ENCODE measurements at regions not wholly inside any gene's neighbourhood (a gene's known extent, or its start where the extent isn't known, plus 50 kb on each side); places are given as distances from the start of the nearest gene placed in this dataset.
"Not testable (repeated sequence)": the region's sequence is repeated elsewhere in the genome, so short reads cannot be mapped to it uniquely, and the experiment has no call there.

GRCh38 chr13:79196843-79197242 is 209.2 kb downstream of the RBM26 start:
- Histone ChIP-seq H3K36me3 (ENCODE audit: insufficient read depth, low read length) (no peaks in the 10 kb centered on the region), H3K9ac (ENCODE audit: insufficient read length) (no peak overlapping the region), H3K27ac (no peak overlapping the region), H3K9me3 (ENCODE audit: low read depth, low read length) (no peaks in the 10 kb centered on the region), H3K4me3 (no peak overlapping the region)
- no peak for DNase-seq (ENCODE audit: low read depth, low spot score)
- TF ChIP-seq EZH2 (IDR thresholded peaks at IDR 0.05) (no peak), POLR2AphosphoS5 (IDR thresholded peaks at IDR 0.05; ENCODE audit: borderline replicate concordance, low read depth, low read length) (no peak), FOXP2 (optimal IDR thresholded peaks at IDR 0.05; ENCODE audit: control extremely low read depth, extremely low read length, insufficient read depth) (no peak)

- TF ChIP-seq FOXP2 (optimal IDR thresholded peaks at IDR 0.05; ENCODE audit: control extremely low read depth, extremely low read length, insufficient read depth) (no peak), POLR2AphosphoS5 (IDR thresholded peaks at IDR 0.05; ENCODE audit: borderline replicate concordance, low read depth, low read length) (no peak), EZH2 (IDR thresholded peaks at IDR 0.05) (no peak)
- H3K27ac ChIP-seq = no peak overlapping the region
- H3K4me3 ChIP-seq = no peak overlapping the region
- H3K9ac ChIP-seq (ENCODE audit: insufficient read length) = no peak overlapping the region
- H3K9me3 ChIP-seq (ENCODE audit: low read depth, low read length) = no peaks in the 10 kb centered on the region
- DNase-seq (ENCODE audit: low read depth, low spot score) = no peak
- no peaks in the 10 kb centered on the region for H3K36me3 ChIP-seq (ENCODE audit: insufficient read depth, low read length)
Measured at GRCh38 chr13:79196366-79196765, 209.7 kb downstream of the RBM26 start.

GRCh38 chr13:79194727-79195126 is 211.3 kb downstream of the RBM26 start:
- DNase-seq (ENCODE audit: low read depth, low spot score) = no peak
- Histone ChIP-seq H3K27ac (no peak overlapping the region), H3K9ac (ENCODE audit: insufficient read length) (no peak overlapping the region), H3K36me3 (ENCODE audit: insufficient read depth, low read length) (no peaks in the 10 kb centered on the region), H3K9me3 (ENCODE audit: low read depth, low read length) (no peaks in the 10 kb centered on the region), H3K4me3 (no peak overlapping the region)
- TF ChIP-seq FOXP2 (optimal IDR thresholded peaks at IDR 0.05; ENCODE audit: control extremely low read depth, extremely low read length, insufficient read depth) = no peak
- no peak for TF ChIP-seq EZH2 (IDR thresholded peaks at IDR 0.05)

- Histone ChIP-seq H3K4me3 (no peak overlapping the region), H3K36me3 (ENCODE audit: insufficient read depth, low read length) (no peaks in the 10 kb centered on the region), H3K9me3 (ENCODE audit: low read depth, low read length) (no peaks in the 10 kb centered on the region), H3K9ac (ENCODE audit: insufficient read length) (no peak overlapping the region), H3K27ac (no peak overlapping the region)
- TF ChIP-seq EZH2 (IDR thresholded peaks at IDR 0.05) = no peak
- TF ChIP-seq FOXP2 (optimal IDR thresholded peaks at IDR 0.05; ENCODE audit: control extremely low read depth, extremely low read length, insufficient read depth) = no peak
- TF ChIP-seq POLR2AphosphoS5 (IDR thresholded peaks at IDR 0.05; ENCODE audit: borderline replicate concordance, low read depth, low read length) = no peak
- DNase-seq (ENCODE audit: low read depth, low spot score) = no peak
Measured at GRCh38 chr13:79194272-79194671, 211.8 kb downstream of the RBM26 start.

- Histone ChIP-seq H3K36me3 (ENCODE audit: insufficient read depth, low read length) (no peaks in the 10 kb centered on the region), H3K4me3 (no peak overlapping the region), H3K9ac (ENCODE audit: insufficient read length) (no peak overlapping the region), H3K27ac (no peak overlapping the region), H3K9me3 (ENCODE audit: low read depth, low read length) (no peaks in the 10 kb centered on the region)
- no peak for DNase-seq (ENCODE audit: low read depth, low spot score)
- TF ChIP-seq EZH2 (IDR thresholded peaks at IDR 0.05) (no peak), POLR2AphosphoS5 (IDR thresholded peaks at IDR 0.05; ENCODE audit: borderline replicate concordance, low read depth, low read length) (no peak), FOXP2 (optimal IDR thresholded peaks at IDR 0.05; ENCODE audit: control extremely low read depth, extremely low read length, insufficient read depth) (no peak)
Measured at GRCh38 chr13:79191501-79191900, 214.6 kb downstream of the RBM26 start.

GRCh38 chr13:79190932-79191331 is 215.1 kb downstream of the RBM26 start:
- H3K4me3 ChIP-seq = no peak overlapping the region
- H3K9ac ChIP-seq (ENCODE audit: insufficient read length) = no peak overlapping the region
- no peak overlapping the region for H3K27ac ChIP-seq
- no peak for DNase-seq (ENCODE audit: low read depth, low spot score)
- H3K36me3 ChIP-seq (ENCODE audit: insufficient read depth, low read length) = no peaks in the 10 kb centered on the region
- no peaks in the 10 kb centered on the region for H3K9me3 ChIP-seq (ENCODE audit: low read depth, low read length)
- TF ChIP-seq FOXP2 (optimal IDR thresholded peaks at IDR 0.05; ENCODE audit: control extremely low read depth, extremely low read length, insufficient read depth) (no peak), EZH2 (IDR thresholded peaks at IDR 0.05) (no peak), POLR2AphosphoS5 (IDR thresholded peaks at IDR 0.05; ENCODE audit: borderline replicate concordance, low read depth, low read length) (no peak)

- Histone ChIP-seq H3K27ac (no peak overlapping the region), H3K9ac (ENCODE audit: insufficient read length) (no peak overlapping the region), H3K9me3 (ENCODE audit: low read depth, low read length) (no peaks in the 10 kb centered on the region), H3K4me3 (no peak overlapping the region), H3K36me3 (ENCODE audit: insufficient read depth, low read length) (no peaks in the 10 kb centered on the region)
- TF ChIP-seq FOXP2 (optimal IDR thresholded peaks at IDR 0.05; ENCODE audit: control extremely low read depth, extremely low read length, insufficient read depth) = no peak
- DNase-seq (ENCODE audit: low read depth, low spot score) = no peak
Measured at GRCh38 chr13:79187917-79188690, 218.0 kb downstream of the RBM26 start.

GRCh38 chr13:79185580-79185979 is 220.5 kb downstream of the RBM26 start:
- Histone ChIP-seq H3K27ac (no peak overlapping the region), H3K4me3 (no peak overlapping the region), H3K9me3 (ENCODE audit: low read depth, low read length) (no peaks in the 10 kb centered on the region), H3K9ac (ENCODE audit: insufficient read length) (no peak overlapping the region), H3K36me3 (ENCODE audit: insufficient read depth, low read length) (no peaks in the 10 kb centered on the region)
- TF ChIP-seq EZH2 (IDR thresholded peaks at IDR 0.05) (no peak), POLR2AphosphoS5 (IDR thresholded peaks at IDR 0.05; ENCODE audit: borderline replicate concordance, low read depth, low read length) (no peak), FOXP2 (optimal IDR thresholded peaks at IDR 0.05; ENCODE audit: control extremely low read depth, extremely low read length, insufficient read depth) (no peak)
- DNase-seq (ENCODE audit: low read depth, low spot score) = no peak

- Histone ChIP-seq H3K36me3 (ENCODE audit: insufficient read depth, low read length) (no peaks in the 10 kb centered on the region), H3K27ac (no peak overlapping the region), H3K4me3 (no peak overlapping the region), H3K9ac (ENCODE audit: insufficient read length) (no peak overlapping the region), H3K9me3 (ENCODE audit: low read depth, low read length) (no peaks in the 10 kb centered on the region)
- TF ChIP-seq EZH2 (IDR thresholded peaks at IDR 0.05) = no peak
- no peak for TF ChIP-seq FOXP2 (optimal IDR thresholded peaks at IDR 0.05; ENCODE audit: control extremely low read depth, extremely low read length, insufficient read depth)
- no peak for TF ChIP-seq POLR2AphosphoS5 (IDR thresholded peaks at IDR 0.05; ENCODE audit: borderline replicate concordance, low read depth, low read length)
- no peak for DNase-seq (ENCODE audit: low read depth, low spot score)
Measured at GRCh38 chr13:79183231-79183630, 222.8 kb downstream of the RBM26 start.

- DNase-seq (ENCODE audit: low read depth, low spot score); H3K4me3 ChIP-seq; H3K9ac ChIP-seq (ENCODE audit: insufficient read length); H3K27ac ChIP-seq; H3K36me3 ChIP-seq (ENCODE audit: insufficient read depth, low read length); H3K9me3 ChIP-seq (ENCODE audit: low read depth, low read length): not testable (repeated sequence)
Measured at GRCh38 chr13:79173691-79174090, 232.4 kb downstream of the RBM26 start.

GRCh38 chr13:79172924-79173323 is 233.1 kb downstream of the RBM26 start:
- H3K27ac ChIP-seq; H3K9ac ChIP-seq (ENCODE audit: insufficient read length); H3K9me3 ChIP-seq (ENCODE audit: low read depth, low read length); H3K4me3 ChIP-seq; H3K36me3 ChIP-seq (ENCODE audit: insufficient read depth, low read length); DNase-seq (ENCODE audit: low read depth, low spot score): not testable (repeated sequence)
